OCI-LY1 (cell line): ENCODE measurements at regions not wholly inside any gene's neighbourhood (a gene's known extent, or its start where the extent isn't known, plus 50 kb on each side); places are given as distances from the start of the nearest gene placed in this dataset.

Experiments used
- H2AFZ ChIP-seq: fragments of 200-600 bp; sonication (generic), shearing (Covaris generic); 2 replicates; pipeline ENCODE4 v1.6.0; 2014; ENCODE audit warnings: antibody characterized with exemption, mild to moderate bottlenecking, low read length
- H3F3A ChIP-seq: fragments of 200-600 bp; sonication (generic), shearing (Covaris generic); 2 replicates; pipeline ENCODE4 v1.6.0; 2014; ENCODE audit warnings: mild to moderate bottlenecking, antibody characterized with exemption, low read length, moderate library complexity; ENCODE audit not compliant: insufficient read depth
- H3K27ac ChIP-seq: fragments of 200-600 bp; sonication (generic); 2 replicates; pipeline ENCODE4 v1.5.1; 2014; ENCODE audit warnings: low read length, mixed run types, mild to moderate bottlenecking, low read depth; ENCODE audit not compliant: poor library complexity, severe bottlenecking
- H3K27me3 ChIP-seq: fragments of 200-600 bp; sonication (generic); 2 replicates; pipeline ENCODE4 v1.6.0; 2014; ENCODE audit warnings: antibody characterized with exemption, mild to moderate bottlenecking, low read length, moderate library complexity; ENCODE audit not compliant: insufficient read depth
- H3K36me3 ChIP-seq: fragments of 200-600 bp; sonication (generic); 2 replicates; pipeline ENCODE4 v1.6.1; 2014; ENCODE audit warnings: mild to moderate bottlenecking, antibody characterized with exemption, low read length, moderate library complexity, mixed read lengths; ENCODE audit not compliant: insufficient read depth
- H3K4me1 ChIP-seq: fragments of 200-600 bp; sonication (generic); 2 replicates; pipeline ENCODE4 v1.5.1; 2014; ENCODE audit warnings: mild to moderate bottlenecking, low read length, moderate library complexity; ENCODE audit not compliant: insufficient read depth, severe bottlenecking
- H3K4me2 ChIP-seq: fragments of 200-600 bp; sonication (generic), shearing (Covaris generic); 2 replicates; pipeline ENCODE4 v1.6.1; 2014; ENCODE audit warnings: low read length
- H3K4me3 ChIP-seq: fragments of 200-600 bp; sonication (generic); 2 replicates; pipeline ENCODE4 v1.5.1; 2014; ENCODE audit warnings: low read length, low read depth, mild to moderate bottlenecking, mixed read lengths; ENCODE audit not compliant: poor library complexity, severe bottlenecking
- H3K79me2 ChIP-seq: fragments of 200-600 bp; shearing (Covaris generic); 2 replicates; pipeline ENCODE4 v1.6.1; 2016; ENCODE audit warnings: mixed run types, low read length, mixed read lengths; ENCODE audit not compliant: insufficient read depth
- H3K9ac ChIP-seq: fragments of 200-600 bp; sonication (generic), shearing (Covaris generic); 2 replicates; pipeline ENCODE4 v1.6.1; 2014; ENCODE audit warnings: mild to moderate bottlenecking, low read length, mixed read lengths
- H3K9me2 ChIP-seq: fragments of 200-600 bp; sonication (generic), shearing (Covaris generic); 2 replicates; pipeline ENCODE4 v1.6.1; 2014; ENCODE audit warnings: low read depth, mild to moderate bottlenecking, low read length, mixed read lengths
- H3K9me3 ChIP-seq: fragments of 200-600 bp; shearing (Covaris generic); 2 replicates; pipeline ENCODE4 v1.6.1; 2014; ENCODE audit warnings: low read length, mixed read lengths
- H4K20me1 ChIP-seq: fragments of 200-600 bp; sonication (generic), shearing (Covaris generic); 2 replicates; pipeline ENCODE4 v1.6.0; 2016; ENCODE audit warnings: mild to moderate bottlenecking, low read length; ENCODE audit not compliant: insufficient read depth
- CTCF ChIP-seq: fragments of 200-600 bp; sonication (generic), shearing (Covaris generic); IDR thresholded peaks from 2 replicates; pipeline ENCODE4 v1.5.1; 2017; ENCODE audit warnings: mild to moderate bottlenecking, antibody characterized with exemption, low read length, moderate library complexity, mixed read lengths
- EZH2 ChIP-seq: fragments of 200-600 bp; sonication (generic), shearing (Covaris generic); IDR thresholded peaks from 2 replicates; pipeline ENCODE4 v1.8.0; 2017; ENCODE audit warnings: borderline replicate concordance, mixed run types, mild to moderate bottlenecking, antibody characterized with exemption, low read length, moderate library complexity, mixed read lengths

GRCh38 chrX:22650691-22651090 is 349.1 kb upstream of the DDX53 start:
- Histone ChIP-seq H3K9me2 (no peaks in the 10 kb centered on the region), H3K27ac (no peak overlapping the region), H3K27me3 (no peaks in the 10 kb centered on the region), H3K79me2 (no peaks in the 10 kb centered on the region), H4K20me1 (no peaks in the 10 kb centered on the region), H3K36me3 (no peaks in the 10 kb centered on the region), H3K4me3 (no peak overlapping the region), H2AFZ (no peak overlapping the region), H3F3A (no peaks in the 10 kb centered on the region), H3K9ac (no peak overlapping the region), H3K4me1 (no peaks in the 10 kb centered on the region), H3K9me3 (no peaks in the 10 kb centered on the region), H3K4me2 (no peak overlapping the region)
- TF ChIP-seq CTCF (no peak), EZH2 (no peak)

- Histone ChIP-seq H4K20me1 (no peaks in the 10 kb centered on the region), H3K27me3 (no peaks in the 10 kb centered on the region), H3F3A (no peaks in the 10 kb centered on the region), H2AFZ (no peak overlapping the region), H3K9ac (no peak overlapping the region), H3K4me2 (no peak overlapping the region), H3K36me3 (no peaks in the 10 kb centered on the region), H3K79me2 (no peaks in the 10 kb centered on the region), H3K27ac (no peak overlapping the region), H3K9me2 (no peaks in the 10 kb centered on the region), H3K4me1 (no peaks in the 10 kb centered on the region), H3K4me3 (no peak overlapping the region), H3K9me3 (no peaks in the 10 kb centered on the region)
- TF ChIP-seq CTCF (no peak), EZH2 (no peak)
Observed at GRCh38 chrX:22652596-22652995, 347.2 kb upstream of the DDX53 start.

- Histone ChIP-seq H3K27ac (no peak overlapping the region), H3K9ac (no peak overlapping the region), H3K79me2 (no peaks in the 10 kb centered on the region), H2AFZ (no peak overlapping the region), H3K9me3 (no peaks in the 10 kb centered on the region), H3K9me2 (no peaks in the 10 kb centered on the region), H3K4me3 (no peak overlapping the region), H3F3A (no peaks in the 10 kb centered on the region), H3K4me1 (peaks cover under 1% of the 10 kb centered on the region), H3K36me3 (no peaks in the 10 kb centered on the region), H3K4me2 (no peak overlapping the region), H3K27me3 (no peaks in the 10 kb centered on the region), H4K20me1 (no peaks in the 10 kb centered on the region)
- no peak for TF ChIP-seq CTCF
- TF ChIP-seq EZH2 = no peak
Observed at GRCh38 chrX:22660756-22661155, 339.0 kb upstream of the DDX53 start.
